ENCODE measurements at regions not wholly inside any gene's neighbourhood (a gene's known extent, or its start where the extent isn't known, plus 50 kb on each side); places are given as distances from the start of the nearest gene placed in this dataset.

DNA sequence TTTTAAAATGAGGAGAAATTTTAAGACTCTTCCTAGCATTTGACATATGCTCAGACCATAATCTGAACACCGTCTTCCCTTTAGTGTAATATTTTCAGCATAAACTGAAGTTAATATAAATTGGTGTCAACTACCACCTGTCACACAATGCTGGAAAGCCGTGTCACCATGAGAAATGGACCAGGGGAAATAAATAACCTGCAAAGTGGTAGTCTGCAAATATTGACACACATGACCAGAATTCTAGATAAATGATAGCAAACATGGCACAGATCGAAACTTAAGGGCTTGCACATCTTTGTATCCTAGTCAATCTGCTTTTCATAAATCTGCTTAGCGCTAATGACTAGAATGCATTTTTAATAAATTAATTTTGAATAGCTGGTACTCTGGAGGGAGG is 191.9 kb downstream of the CD83 start:
- TF ChIP-seq, protein P1, sequence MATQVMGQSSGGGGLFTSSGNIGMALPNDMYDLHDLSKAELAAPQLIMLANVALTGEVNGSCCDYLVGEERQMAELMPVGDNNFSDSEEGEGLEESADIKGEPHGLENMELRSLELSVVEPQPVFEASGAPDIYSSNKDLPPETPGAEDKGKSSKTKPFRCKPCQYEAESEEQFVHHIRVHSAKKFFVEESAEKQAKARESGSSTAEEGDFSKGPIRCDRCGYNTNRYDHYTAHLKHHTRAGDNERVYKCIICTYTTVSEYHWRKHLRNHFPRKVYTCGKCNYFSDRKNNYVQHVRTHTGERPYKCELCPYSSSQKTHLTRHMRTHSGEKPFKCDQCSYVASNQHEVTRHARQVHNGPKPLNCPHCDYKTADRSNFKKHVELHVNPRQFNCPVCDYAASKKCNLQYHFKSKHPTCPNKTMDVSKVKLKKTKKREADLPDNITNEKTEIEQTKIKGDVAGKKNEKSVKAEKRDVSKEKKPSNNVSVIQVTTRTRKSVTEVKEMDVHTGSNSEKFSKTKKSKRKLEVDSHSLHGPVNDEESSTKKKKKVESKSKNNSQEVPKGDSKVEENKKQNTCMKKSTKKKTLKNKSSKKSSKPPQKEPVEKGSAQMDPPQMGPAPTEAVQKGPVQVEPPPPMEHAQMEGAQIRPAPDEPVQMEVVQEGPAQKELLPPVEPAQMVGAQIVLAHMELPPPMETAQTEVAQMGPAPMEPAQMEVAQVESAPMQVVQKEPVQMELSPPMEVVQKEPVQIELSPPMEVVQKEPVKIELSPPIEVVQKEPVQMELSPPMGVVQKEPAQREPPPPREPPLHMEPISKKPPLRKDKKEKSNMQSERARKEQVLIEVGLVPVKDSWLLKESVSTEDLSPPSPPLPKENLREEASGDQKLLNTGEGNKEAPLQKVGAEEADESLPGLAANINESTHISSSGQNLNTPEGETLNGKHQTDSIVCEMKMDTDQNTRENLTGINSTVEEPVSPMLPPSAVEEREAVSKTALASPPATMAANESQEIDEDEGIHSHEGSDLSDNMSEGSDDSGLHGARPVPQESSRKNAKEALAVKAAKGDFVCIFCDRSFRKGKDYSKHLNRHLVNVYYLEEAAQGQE (IDR thresholded peaks at IDR 0.05; ENCODE audit: insufficient read depth in 1 of 2, low read depth in 2 of 2, low read length in 1 of 2): no peak
- TF ChIP-seq, protein P2, sequence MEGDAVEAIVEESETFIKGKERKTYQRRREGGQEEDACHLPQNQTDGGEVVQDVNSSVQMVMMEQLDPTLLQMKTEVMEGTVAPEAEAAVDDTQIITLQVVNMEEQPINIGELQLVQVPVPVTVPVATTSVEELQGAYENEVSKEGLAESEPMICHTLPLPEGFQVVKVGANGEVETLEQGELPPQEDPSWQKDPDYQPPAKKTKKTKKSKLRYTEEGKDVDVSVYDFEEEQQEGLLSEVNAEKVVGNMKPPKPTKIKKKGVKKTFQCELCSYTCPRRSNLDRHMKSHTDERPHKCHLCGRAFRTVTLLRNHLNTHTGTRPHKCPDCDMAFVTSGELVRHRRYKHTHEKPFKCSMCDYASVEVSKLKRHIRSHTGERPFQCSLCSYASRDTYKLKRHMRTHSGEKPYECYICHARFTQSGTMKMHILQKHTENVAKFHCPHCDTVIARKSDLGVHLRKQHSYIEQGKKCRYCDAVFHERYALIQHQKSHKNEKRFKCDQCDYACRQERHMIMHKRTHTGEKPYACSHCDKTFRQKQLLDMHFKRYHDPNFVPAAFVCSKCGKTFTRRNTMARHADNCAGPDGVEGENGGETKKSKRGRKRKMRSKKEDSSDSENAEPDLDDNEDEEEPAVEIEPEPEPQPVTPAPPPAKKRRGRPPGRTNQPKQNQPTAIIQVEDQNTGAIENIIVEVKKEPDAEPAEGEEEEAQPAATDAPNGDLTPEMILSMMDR (IDR thresholded peaks at IDR 0.05): no peak
- TF ChIP-seq POLR2AphosphoS5 (IDR thresholded peaks at IDR 0.05; ENCODE audit: low read depth, low read length): no peak
